ENCODE measurements at regions not wholly inside any gene's neighbourhood (a gene's known extent, or its start where the extent isn't known, plus 50 kb on each side); places are given as distances from the start of the nearest gene placed in this dataset.
A peak's percentile ranks its signal among the peaks of the same experiment; 100 is the strongest.
"Not testable (repeated sequence)": the region's sequence is repeated elsewhere in the genome, so short reads cannot be mapped to it uniquely, and the experiment has no call there.

- H3K4me1 ChIP-seq = peaks cover 0 to 13% (median 11%) of the 10 kb centered on the region in 4 donors
- H3K4me3 ChIP-seq = no peak overlapping the region
- H3K27ac ChIP-seq (replicated peaks in 1 of 4) = no peak overlapping the region
- H3K27me3 ChIP-seq = peaks cover 0 to 8% (median 0%) of the 10 kb centered on the region in 4 donors
- no peaks in the 10 kb centered on the region for H3K36me3 ChIP-seq
- peak; percentile 75 for DNase-seq (ENCODE audit: extremely low spot score)
- TF ChIP-seq POLR2A (IDR thresholded peaks at IDR 0.05; ENCODE audit: low read depth) (no peak), EP300 (IDR thresholded peaks at IDR 0.05) (no peak), POLR2AphosphoS5 (IDR thresholded peaks at IDR 0.05) (no peak)
- TF ChIP-seq, protein P1, sequence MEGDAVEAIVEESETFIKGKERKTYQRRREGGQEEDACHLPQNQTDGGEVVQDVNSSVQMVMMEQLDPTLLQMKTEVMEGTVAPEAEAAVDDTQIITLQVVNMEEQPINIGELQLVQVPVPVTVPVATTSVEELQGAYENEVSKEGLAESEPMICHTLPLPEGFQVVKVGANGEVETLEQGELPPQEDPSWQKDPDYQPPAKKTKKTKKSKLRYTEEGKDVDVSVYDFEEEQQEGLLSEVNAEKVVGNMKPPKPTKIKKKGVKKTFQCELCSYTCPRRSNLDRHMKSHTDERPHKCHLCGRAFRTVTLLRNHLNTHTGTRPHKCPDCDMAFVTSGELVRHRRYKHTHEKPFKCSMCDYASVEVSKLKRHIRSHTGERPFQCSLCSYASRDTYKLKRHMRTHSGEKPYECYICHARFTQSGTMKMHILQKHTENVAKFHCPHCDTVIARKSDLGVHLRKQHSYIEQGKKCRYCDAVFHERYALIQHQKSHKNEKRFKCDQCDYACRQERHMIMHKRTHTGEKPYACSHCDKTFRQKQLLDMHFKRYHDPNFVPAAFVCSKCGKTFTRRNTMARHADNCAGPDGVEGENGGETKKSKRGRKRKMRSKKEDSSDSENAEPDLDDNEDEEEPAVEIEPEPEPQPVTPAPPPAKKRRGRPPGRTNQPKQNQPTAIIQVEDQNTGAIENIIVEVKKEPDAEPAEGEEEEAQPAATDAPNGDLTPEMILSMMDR (IDR thresholded peaks at IDR 0.05) = no peak
- intact Hi-C loops (cut with DNase I) = no loop called here
- WGBS = 67% methylated on average over 15 of the region's 15 CpGs
- H3K9me3 ChIP-seq = no peaks in the 10 kb centered on the region
Measured at GRCh38 chr12:3380200-3381043, 110.6 kb upstream of the PRMT8 start.

DNA sequence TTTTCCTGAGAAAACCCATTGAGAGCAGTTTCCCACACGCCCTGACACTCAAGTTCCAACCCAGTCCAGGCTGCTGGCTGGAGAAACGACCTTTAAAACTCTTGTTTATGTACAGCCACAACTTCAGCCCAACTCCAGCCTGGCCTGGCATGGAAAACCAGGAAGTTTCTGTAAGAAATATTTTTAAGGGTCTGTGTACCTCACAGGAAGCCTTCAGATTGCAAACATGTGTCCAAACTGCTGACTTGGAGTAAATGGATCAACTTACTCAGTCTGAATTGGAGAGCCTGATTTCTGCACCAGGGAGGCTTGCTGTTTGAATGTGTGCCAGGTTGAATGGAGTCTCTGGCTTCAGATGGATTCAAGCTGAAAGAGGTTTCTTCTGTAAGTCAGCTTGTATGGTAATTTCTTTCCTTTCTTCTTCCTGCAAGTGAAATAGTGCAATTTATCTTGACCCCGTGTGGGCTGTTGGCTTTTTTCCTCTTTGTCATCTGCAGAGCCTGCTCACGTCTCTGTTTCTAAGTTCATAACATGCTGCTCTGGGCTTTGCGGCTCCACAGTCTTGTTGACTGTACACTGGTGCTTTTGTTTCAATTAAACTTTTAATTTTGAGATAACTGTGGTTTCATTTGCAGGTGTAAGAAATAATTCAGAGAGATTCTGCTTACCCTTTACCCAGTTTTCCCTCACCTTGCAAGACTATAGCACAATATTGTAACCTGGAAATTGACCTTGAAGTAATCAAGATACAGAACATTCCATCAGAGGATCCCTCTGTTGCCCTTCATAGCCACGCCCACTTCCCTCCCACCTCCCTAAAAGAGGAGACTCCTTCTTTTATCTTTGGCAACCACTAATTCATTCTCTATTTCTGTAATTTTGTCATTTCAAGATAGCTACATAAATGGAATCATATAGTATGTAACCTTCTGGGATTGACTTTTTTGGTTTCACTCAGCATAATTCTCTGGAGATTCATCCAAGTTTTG lies 109.7 kb upstream of the PRMT8 start:
- Histone ChIP-seq H3K27ac (replicated peaks in 1 of 4) (no peak overlapping the region), H3K4me3 (no peak overlapping the region), H3K9me3 (no peaks in the 10 kb centered on the region), H3K4me1 (peaks cover 0 to 13% (median 11%) of the 10 kb centered on the region in 4 donors), H3K36me3 (no peaks in the 10 kb centered on the region), H3K27me3 (peaks cover 0 to 8% (median 0%) of the 10 kb centered on the region in 4 donors)
- 44% methylated on average over 6 of the region's 6 CpGs for WGBS
- no peak for TF ChIP-seq EP300 (IDR thresholded peaks at IDR 0.05)
- TF ChIP-seq POLR2AphosphoS5 (IDR thresholded peaks at IDR 0.05) = no peak
- no peak for TF ChIP-seq POLR2A (IDR thresholded peaks at IDR 0.05; ENCODE audit: low read depth)
- TF ChIP-seq, protein P1 (IDR thresholded peaks at IDR 0.05) = no peak
- intact Hi-C loops (cut with DNase I) = no loop called here
- peak; percentile 68 for DNase-seq (ENCODE audit: extremely low spot score)

DNA sequence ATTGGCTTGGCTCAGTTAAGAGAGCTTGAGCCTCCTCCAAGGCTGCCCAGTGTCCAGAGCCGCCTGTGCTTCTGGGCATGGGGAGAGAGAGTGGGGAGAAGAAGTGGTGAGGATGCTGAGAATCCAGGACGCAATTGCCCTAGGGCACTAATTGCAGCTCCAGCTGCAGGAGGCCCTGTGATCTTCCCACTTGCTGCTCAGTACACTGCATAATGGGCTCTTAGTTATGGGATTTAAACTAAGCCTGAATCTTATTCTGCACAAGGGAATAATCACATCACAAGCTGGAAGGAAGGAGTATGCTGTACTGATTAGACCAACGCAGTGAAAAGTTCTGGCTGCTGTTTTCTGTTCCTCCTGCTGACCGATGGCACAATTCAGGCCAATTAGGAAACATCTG lies 101.0 kb upstream of the PRMT8 start:
- H3K9me3 ChIP-seq = no peaks in the 10 kb centered on the region
- 74% methylated on average over 4 of the region's 4 CpGs for WGBS

GRCh38 chr12:3397596-3397995 lies 93.4 kb upstream of the PRMT8 start:
- H3K9me3 ChIP-seq; DNase-seq (ENCODE audit: extremely low spot score); H3K4me1 ChIP-seq; H3K27ac ChIP-seq (replicated peaks in 1 of 4); intact Hi-C loops (cut with DNase I); H3K4me3 ChIP-seq; H3K36me3 ChIP-seq: not testable (repeated sequence)
- H3K27me3 ChIP-seq = peaks cover 0 to 25% (median 0%) of the 10 kb centered on the region in 4 donors
- 29% methylated on average over 9 of the region's 16 CpGs for WGBS

More for the DNA sequence above, 101.0 kb upstream of the PRMT8 start:
- no peak overlapping the region for H3K27ac ChIP-seq (replicated peaks in 1 of 4)
- H3K4me3 ChIP-seq = no peak overlapping the region
- H3K36me3 ChIP-seq = no peaks in the 10 kb centered on the region
- peak; percentile 68 for DNase-seq (ENCODE audit: extremely low spot score)
- peaks cover 0 to 33% (median 0%) of the 10 kb centered on the region in 4 donors for H3K27me3 ChIP-seq
- intact Hi-C loops (cut with DNase I) = no loop called here
- H3K4me1 ChIP-seq = no peaks in the 10 kb centered on the region
- TF ChIP-seq POLR2A (IDR thresholded peaks at IDR 0.05; ENCODE audit: low read depth) (no peak), POLR2AphosphoS5 (IDR thresholded peaks at IDR 0.05) (no peak), EP300 (IDR thresholded peaks at IDR 0.05) (no peak)
- TF ChIP-seq, protein P1 (IDR thresholded peaks at IDR 0.05) = no peak

Data from esophagus muscularis mucosa (tissue), 4 donors.